ENCODE measurements at regions not wholly inside any gene's neighbourhood (a gene's known extent, or its start where the extent isn't known, plus 50 kb on each side); places are given as distances from the start of the nearest gene placed in this dataset.

GRCh38 chr3:193779933-193780332 lies 186.9 kb downstream of the OPA1 start:
- TF ChIP-seq, protein P1, sequence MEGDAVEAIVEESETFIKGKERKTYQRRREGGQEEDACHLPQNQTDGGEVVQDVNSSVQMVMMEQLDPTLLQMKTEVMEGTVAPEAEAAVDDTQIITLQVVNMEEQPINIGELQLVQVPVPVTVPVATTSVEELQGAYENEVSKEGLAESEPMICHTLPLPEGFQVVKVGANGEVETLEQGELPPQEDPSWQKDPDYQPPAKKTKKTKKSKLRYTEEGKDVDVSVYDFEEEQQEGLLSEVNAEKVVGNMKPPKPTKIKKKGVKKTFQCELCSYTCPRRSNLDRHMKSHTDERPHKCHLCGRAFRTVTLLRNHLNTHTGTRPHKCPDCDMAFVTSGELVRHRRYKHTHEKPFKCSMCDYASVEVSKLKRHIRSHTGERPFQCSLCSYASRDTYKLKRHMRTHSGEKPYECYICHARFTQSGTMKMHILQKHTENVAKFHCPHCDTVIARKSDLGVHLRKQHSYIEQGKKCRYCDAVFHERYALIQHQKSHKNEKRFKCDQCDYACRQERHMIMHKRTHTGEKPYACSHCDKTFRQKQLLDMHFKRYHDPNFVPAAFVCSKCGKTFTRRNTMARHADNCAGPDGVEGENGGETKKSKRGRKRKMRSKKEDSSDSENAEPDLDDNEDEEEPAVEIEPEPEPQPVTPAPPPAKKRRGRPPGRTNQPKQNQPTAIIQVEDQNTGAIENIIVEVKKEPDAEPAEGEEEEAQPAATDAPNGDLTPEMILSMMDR (IDR thresholded peaks at IDR 0.05) = no peak
- TF ChIP-seq POLR2A (IDR thresholded peaks at IDR 0.05; ENCODE audit: low read depth) = no peak
